H1 (cell line): ENCODE measurements at regions not wholly inside any gene's neighbourhood (a gene's known extent, or its start where the extent isn't known, plus 50 kb on each side); places are given as distances from the start of the nearest gene placed in this dataset.

ENCODE experiments used
- CTCF ChIA-PET: fragments of 300-600 bp; sonication (Branson Sonifier 250); formaldehyde crosslinking; loops from one replicate; lab custom pipeline; 2021; ENCODE audit not compliant: partially characterized antibody; lab: Charles Lee
- POLR2A ChIA-PET: fragments of 300-600 bp; sonication (Branson Sonifier 250); formaldehyde crosslinking; loops from one replicate; lab custom pipeline; 2021; ENCODE audit warnings: inconsistent platforms; ENCODE audit not compliant: partially characterized antibody; lab: Charles Lee
- DNase-seq, 2 experiments: peaks; one replicate each; pipeline versions ENCODE4 v3.0.0 to v3.0.0-alpha.2; 2010 to 2022; ENCODE audit warnings: low spot score in 2 of 2, low read depth in 1 of 2, mixed read lengths in 1 of 2
- FAIRE-seq: peaks from 2 replicates; lab custom pipeline; 2011; peaks lifted over from hg19 to GRCh38; lab: Jason Lieb, UNC
- H2AFZ ChIP-seq: 2 replicates; pipeline ENCODE4 v1.8.1; 2012; ENCODE audit warnings: low read length, inconsistent platforms
- H2AK5ac ChIP-seq: 2 replicates; pipeline ENCODE4 v1.6.1; 2013; ENCODE audit warnings: low read depth, low read length
- H2BK120ac ChIP-seq: replicated peaks from 2 replicates; pipeline ENCODE3; 2013; ENCODE audit warnings: low read depth, low read length, inconsistent platforms
- H2BK12ac ChIP-seq: 2 replicates; pipeline ENCODE4 v1.6.1; 2013; ENCODE audit warnings: low read depth, low read length
- H2BK15ac ChIP-seq: 2 replicates; pipeline ENCODE4 v1.6.1; 2013; ENCODE audit warnings: low read length
- H2BK20ac ChIP-seq: 2 replicates; pipeline ENCODE4 v1.6.1; 2013; ENCODE audit warnings: low read length
- H2BK5ac ChIP-seq: 2 replicates; pipeline ENCODE4 v1.6.1; 2013; ENCODE audit warnings: low read depth, low read length
- H3K14ac ChIP-seq: 2 replicates; pipeline ENCODE4 v1.6.1; 2013; ENCODE audit warnings: inconsistent platforms; ENCODE audit not compliant: insufficient read length
- H3K18ac ChIP-seq: 2 replicates; pipeline ENCODE4 v1.6.1; 2013; ENCODE audit warnings: low read length; ENCODE audit errors: extremely low read depth
- H3K23ac ChIP-seq: 2 replicates; pipeline ENCODE4 v1.6.1; 2013; ENCODE audit warnings: inconsistent platforms; ENCODE audit not compliant: insufficient read length
- H3K23me2 ChIP-seq: 2 replicates; pipeline ENCODE4 v1.6.1; 2013; ENCODE audit warnings: low read depth, low read length
- H3K27ac ChIP-seq: 2 replicates; pipeline ENCODE4 v1.6.1; 2011; ENCODE audit warnings: low read depth, low read length, inconsistent platforms
- H3K27me3 ChIP-seq, 4 experiments: replicated peaks in 1 of 4; 1 replicate in 1 of 4; 2 replicates in 3 of 4; pipeline versions ENCODE4 v1.6.1 to v1.8.1; 2011 to 2013; ENCODE audit warnings: low read length in 3 of 4, mild to moderate bottlenecking in 3 of 4, inconsistent platforms in 2 of 4, mixed read lengths in 2 of 4, moderate library complexity in 1 of 4; ENCODE audit not compliant: control insufficient read depth in 3 of 4, insufficient read depth in 3 of 4; ENCODE audit errors: extremely low read depth in 1 of 4
- H3K36me3 ChIP-seq, 4 experiments: 2 replicates each; pipeline versions ENCODE4 v1.6.1 to v1.8.1; 2011 to 2013; ENCODE audit warnings: mild to moderate bottlenecking in 4 of 4, low read length in 3 of 4, moderate library complexity in 2 of 4, control low read depth in 1 of 4, inconsistent platforms in 1 of 4; ENCODE audit not compliant: insufficient read depth in 4 of 4, control insufficient read depth in 2 of 4
- H3K4ac ChIP-seq: replicated peaks from 2 replicates; pipeline ENCODE3; 2013; ENCODE audit warnings: low read length, low read depth, mixed read lengths, inconsistent platforms; ENCODE audit not compliant: insufficient read length
- H3K4me1 ChIP-seq, 4 experiments: replicated peaks in 1 of 4; 1 replicate in 1 of 4; 2 replicates in 3 of 4; pipeline versions ENCODE4 v1.6.1 to v1.8.1; 2011 to 2013; ENCODE audit warnings: low read length in 3 of 4, inconsistent platforms in 2 of 4, mixed read lengths in 1 of 4; ENCODE audit not compliant: insufficient read depth in 4 of 4, control insufficient read depth in 3 of 4
- H3K4me2 ChIP-seq, 2 experiments: 2 replicates each; pipeline versions ENCODE4 v1.6.1 to v1.8.1; 2011 to 2013; ENCODE audit warnings: low read depth in 2 of 2, low read length in 2 of 2, control low read depth in 1 of 2, inconsistent platforms in 1 of 2, mild to moderate bottlenecking in 1 of 2; ENCODE audit not compliant: insufficient read depth in 1 of 2
- H3K4me3 ChIP-seq, 4 experiments: fragments of 200-600, 300-600 bp in 1 of 4; sonication (generic), shearing (Covaris generic), sonication (Bioruptor Twin) in 1 of 4; 2 replicates each; pipeline versions ENCODE4 v1.5.1 to v1.8.1; 2011 to 2016; ENCODE audit warnings: low read length in 4 of 4, low read depth in 3 of 4, control low read depth in 2 of 4, inconsistent platforms in 2 of 4, mild to moderate bottlenecking in 2 of 4, mixed read lengths in 1 of 4, moderate library complexity in 1 of 4; ENCODE audit not compliant: insufficient read depth in 2 of 4; ENCODE audit errors: extremely low read depth in 1 of 4
- H3K56ac ChIP-seq: replicated peaks from 2 replicates; pipeline ENCODE3; 2013; ENCODE audit warnings: low read depth, mild to moderate bottlenecking, mixed read lengths, low read length, inconsistent platforms; ENCODE audit not compliant: insufficient read length
- H3K79me1 ChIP-seq: 2 replicates; pipeline ENCODE4 v1.6.1; 2013; ENCODE audit warnings: low read depth, low read length, control low read depth
- H3K79me2 ChIP-seq, 2 experiments: 2 replicates each; pipeline versions ENCODE4 v1.6.1 to v1.8.1; 2012 to 2013; ENCODE audit warnings: low read length in 2 of 2, mild to moderate bottlenecking in 2 of 2, inconsistent platforms in 1 of 2; ENCODE audit not compliant: insufficient read depth in 2 of 2, control insufficient read depth in 1 of 2
- H3K9ac ChIP-seq, 4 experiments: replicated peaks in 1 of 4; 1 replicate in 1 of 4; 2 replicates in 3 of 4; pipeline versions ENCODE4 v1.6.1 to v1.8.1; 2011 to 2013; ENCODE audit warnings: low read depth in 3 of 4, low read length in 3 of 4, control low read depth in 2 of 4, mild to moderate bottlenecking in 2 of 4, moderate library complexity in 2 of 4, inconsistent platforms in 1 of 4; ENCODE audit errors: extremely low read depth in 1 of 4
- H3K9me3 ChIP-seq, 2 experiments: 2 replicates each; pipeline versions ENCODE4 v1.6.1 to v1.8.1; 2012 to 2013; ENCODE audit warnings: mild to moderate bottlenecking in 2 of 2, moderate library complexity in 2 of 2, control low read depth in 1 of 2, inconsistent platforms in 1 of 2, low read depth in 1 of 2, low read length in 1 of 2, mixed read lengths in 1 of 2; ENCODE audit not compliant: insufficient read depth in 2 of 2
- H4K20me1 ChIP-seq, 2 experiments: replicated peaks in 1 of 2; 2 replicates each; pipeline versions ENCODE3 to v1.8.1; 2011 to 2013; ENCODE audit warnings: inconsistent platforms in 2 of 2, low read length in 2 of 2, mild to moderate bottlenecking in 1 of 2; ENCODE audit not compliant: insufficient read depth in 2 of 2, control insufficient read depth in 1 of 2
- H4K5ac ChIP-seq: 2 replicates; pipeline ENCODE4 v1.6.1; 2013; ENCODE audit warnings: low read length, low read depth, mixed read lengths, inconsistent platforms; ENCODE audit not compliant: insufficient read length
- H4K8ac ChIP-seq: 2 replicates; pipeline ENCODE4 v1.8.0; 2013; ENCODE audit warnings: mild to moderate bottlenecking, moderate library complexity, low read length, inconsistent platforms; ENCODE audit not compliant: insufficient read depth; ENCODE audit errors: extremely low read depth
- H4K91ac ChIP-seq: replicated peaks from 2 replicates; pipeline ENCODE3; 2013; ENCODE audit warnings: low read length, mixed read lengths, inconsistent platforms; ENCODE audit not compliant: insufficient read length
- CEBPB ChIP-seq: IDR thresholded peaks from 2 replicates; pipeline ENCODE4 v1.6.1; 2012; ENCODE audit warnings: low read depth, low read length
- CHD2 ChIP-seq: IDR thresholded peaks from 2 replicates; pipeline ENCODE4 v1.6.1; 2012; ENCODE audit warnings: low read length, improper control_type of control experiment
- JUND ChIP-seq: IDR thresholded peaks from 2 replicates; pipeline ENCODE4 v1.6.1; 2011; ENCODE audit warnings: mild to moderate bottlenecking, improper control_type of control experiment, low read length
- KDM4A ChIP-seq: IDR thresholded peaks from one replicate; pipeline ENCODE4 v1.7.1; 2012; ENCODE audit warnings: low read depth, mild to moderate bottlenecking, moderate library complexity, low read length, inconsistent platforms; ENCODE audit not compliant: severe bottlenecking
- MAFK ChIP-seq: IDR thresholded peaks from 2 replicates; pipeline ENCODE4 v1.6.1; 2012; ENCODE audit warnings: low read depth, mild to moderate bottlenecking, improper control_type of control experiment, low read length
- RAD21 ChIP-seq, 2 experiments: IDR thresholded peaks in 1 of 2; conservative IDR thresholded peaks in 1 of 2; 2 replicates each; pipeline ENCODE4 v1.6.1; 2011; ENCODE audit warnings: low read depth in 2 of 2, low read length in 2 of 2, improper control_type of control experiment in 1 of 2, inconsistent platforms in 1 of 2, mild to moderate bottlenecking in 1 of 2, moderate library complexity in 1 of 2
- RBBP5 ChIP-seq: IDR thresholded peaks from 2 replicates; pipeline ENCODE4 v1.7.1; 2012; ENCODE audit warnings: low read depth, mild to moderate bottlenecking, inconsistent platforms, low read length, moderate library complexity, borderline replicate concordance
- WGBS, 2 experiments: shearing (Covaris generic) in 1 of 2; methylation state at CpG; one replicate each; pipeline versions ENCODE4 v1.1.6 to v1.1.7; 2013 to 2015; ENCODE audit warnings: low lambda C conversion rate in 2 of 2, mixed read lengths in 2 of 2, inconsistent platforms in 1 of 2, low coverage in 1 of 2, missing lambda C conversion rate in 1 of 2; ENCODE audit not compliant: insufficient replicate concordance in 2 of 2, insufficient coverage in 1 of 2, insufficient read length in 1 of 2; ENCODE audit errors: extremely low coverage in 1 of 2, missing lambda C conversion rate in 1 of 2; 5-methylcytosine and 5-hydroxymethylcytosine counted together

DNA sequence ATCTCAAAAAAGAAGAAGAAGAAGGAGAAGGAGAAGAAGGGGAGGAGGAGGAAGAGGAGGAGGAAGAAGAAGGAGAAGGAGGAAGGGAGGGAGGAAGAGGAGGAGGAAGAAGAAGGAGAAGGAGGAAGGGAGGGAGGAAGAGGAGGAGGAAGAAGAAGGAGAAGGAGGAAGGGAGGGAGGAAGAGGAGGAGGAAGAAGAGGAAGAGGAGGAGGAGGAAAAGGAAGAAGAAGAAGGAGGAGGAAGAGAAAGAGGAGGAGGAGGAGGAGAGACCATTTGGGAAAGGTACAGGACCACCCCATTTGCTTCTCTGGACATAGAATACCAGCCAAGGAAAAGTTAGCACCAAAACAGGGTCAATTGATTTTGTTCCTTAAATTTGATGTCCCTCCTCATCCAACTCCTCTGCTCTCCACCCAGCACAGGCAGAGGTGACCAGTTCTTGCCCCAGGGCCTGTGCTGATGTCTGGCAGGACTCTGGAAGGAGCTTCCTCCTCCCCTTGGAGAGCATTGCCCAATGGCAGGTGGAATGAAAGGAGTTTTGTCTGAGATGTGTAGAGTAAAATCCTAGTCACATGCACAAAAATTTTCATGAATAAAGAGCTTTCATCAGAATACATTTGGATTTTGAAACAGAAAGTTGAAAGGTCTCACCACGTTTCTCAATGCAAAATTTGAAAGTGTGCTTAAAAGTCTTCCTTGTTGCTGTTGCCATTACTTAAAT, 182.9 kb downstream of the LY86 start:
- no peak overlapping the region for H2AK5ac ChIP-seq
- no peak overlapping the region for H3K14ac ChIP-seq
- FAIRE-seq, result no peak

More for the DNA sequence above, 182.9 kb downstream of the LY86 start:
- Histone ChIP-seq H2BK20ac (no peak overlapping the region), H2BK5ac (no peak overlapping the region), H3K36me3 (no peaks in the 10 kb centered on the region), H3K9me3 (no peaks in the 10 kb centered on the region), H4K20me1 (no peaks in the 10 kb centered on the region), H3K27ac (no peak overlapping the region), H3K4me3 (no peak overlapping the region), H4K91ac (no peak overlapping the region), H3K56ac (no peak overlapping the region), H2BK120ac (no peak overlapping the region), H3K27me3 (no peaks in the 10 kb centered on the region), H3K23ac (no peak overlapping the region), H3K4me1 (peaks cover 0 to 2% (median 0%) of the 10 kb centered on the region in 4 experiments; a peak in 2 of 7 replicates), H3K4me2 (no peak overlapping the region), H3K79me1 (no peaks in the 10 kb centered on the region), H4K5ac (no peak overlapping the region)
- whole genome bisulfite sequencing, 2 experiments, result 86% methylated on average over 1 of the region's 1 CpG; no CpG with 5 or more reads in 1 of the 2 experiments
- DNase-seq, result no peak
- CTCF ChIA-PET, result interaction anchor here (0.7 to 2.5 kb wide), 2 partner anchors 12 to 121 kb away, joined by 3 to 12 read pairs; no protein-coding TSS in a partner anchor
- TF ChIP-seq JUND (no peak), CHD2 (no peak), RBBP5 (no peak), KDM4A (no peak), CEBPB (no peak), MAFK (no peak), RAD21 (IDR thresholded peaks at IDR 0.05 in 1 of 2, conservative IDR thresholded peaks at IDR 0.05 in 1 of 2; ENCODE audit: low read depth in 2 of 2, low read length in 2 of 2) (no peak)
- TF ChIP-seq, all 59 proteins: peak for 0
- Histone ChIP-seq H3K23me2 (no peaks in the 10 kb centered on the region), H2BK15ac (no peak overlapping the region), H2BK12ac (no peak overlapping the region), H4K8ac (no peak overlapping the region), H2AFZ (no peak overlapping the region), H3K18ac (no peak overlapping the region), H3K9ac (no peak overlapping the region), H3K79me2 (no peaks in the 10 kb centered on the region), H3K4ac (no peak overlapping the region)
- POLR2A ChIA-PET, result interaction anchor here (0.6 kb wide), 1 partner anchor 35 kb away, joined by 3 read pairs; no protein-coding TSS in a partner anchor
